Keratinocyte (primary cell): ENCODE measurements at regions not wholly inside any gene's neighbourhood (a gene's known extent, or its start where the extent isn't known, plus 50 kb on each side); places are given as distances from the start of the nearest gene placed in this dataset.

ENCODE experiments used
- DNase-seq: peaks from one replicate; pipeline ENCODE4 v3.0.0-alpha.2; 2011; ENCODE audit warnings: low read depth, missing footprints, low spot score
- FAIRE-seq: peaks from 2 replicates; lab custom pipeline; 2011; peaks lifted over from hg19 to GRCh38; lab: Jason Lieb, UNC
- H2AFZ ChIP-seq: 2 replicates; pipeline ENCODE4 v1.6.0; 2012; ENCODE audit warnings: low read length, control low read depth, inconsistent platforms; ENCODE audit not compliant: control insufficient read depth
- H3K27ac ChIP-seq: 2 replicates; pipeline ENCODE4 v1.5.1; 2011; ENCODE audit warnings: low read length; ENCODE audit not compliant: control insufficient read depth, insufficient read depth
- H3K27me3 ChIP-seq: 3 replicates; pipeline ENCODE4 v1.6.0; 2011; ENCODE audit warnings: low read length; ENCODE audit not compliant: control insufficient read depth, insufficient read depth; ENCODE audit errors: extremely low read depth
- H3K36me3 ChIP-seq, 2 experiments: 2 replicates in 1 of 2; 3 replicates in 1 of 2; pipeline ENCODE4 v1.5.1; 2011; ENCODE audit warnings: low read length in 2 of 2, mild to moderate bottlenecking in 1 of 2; ENCODE audit not compliant: control insufficient read depth in 2 of 2, insufficient read depth in 2 of 2; ENCODE audit errors: extremely low read depth in 1 of 2
- H3K4me1 ChIP-seq: 3 replicates; pipeline ENCODE4 v1.5.1; 2011; ENCODE audit warnings: low read length; ENCODE audit not compliant: control insufficient read depth, insufficient read depth; ENCODE audit errors: extremely low read depth
- H3K4me2 ChIP-seq: 3 replicates; pipeline ENCODE4 v1.6.0; 2011; ENCODE audit warnings: low read depth, low read length; ENCODE audit not compliant: control insufficient read depth, insufficient read depth; ENCODE audit errors: extremely low read depth
- H3K4me3 ChIP-seq, 3 experiments: fragments of 200-600 bp in 1 of 3; sonication (generic) in 1 of 3; 2 replicates in 2 of 3; 3 replicates in 1 of 3; pipeline ENCODE4 v1.5.1; 2011 to 2016; ENCODE audit warnings: low read length in 3 of 3, mild to moderate bottlenecking in 3 of 3, control low read depth in 2 of 3, inconsistent platforms in 1 of 3, low read depth in 1 of 3, mixed read lengths in 1 of 3, mixed run types in 1 of 3, moderate library complexity in 1 of 3; ENCODE audit not compliant: control insufficient read depth in 2 of 3, insufficient read depth in 2 of 3; ENCODE audit errors: extremely low read depth in 1 of 3
- H3K79me2 ChIP-seq: 2 replicates; pipeline ENCODE4 v1.6.0; 2012; ENCODE audit warnings: low read length; ENCODE audit not compliant: control insufficient read depth, insufficient read depth
- H3K9ac ChIP-seq: 3 replicates; pipeline ENCODE4 v1.6.0; 2011; ENCODE audit warnings: low read length; ENCODE audit not compliant: control insufficient read depth, insufficient read depth; ENCODE audit errors: extremely low read depth
- H3K9me1 ChIP-seq: 3 replicates; pipeline ENCODE4 v1.6.0; 2011; ENCODE audit warnings: low read length; ENCODE audit not compliant: control insufficient read depth, insufficient read depth; ENCODE audit errors: extremely low read depth
- H3K9me3 ChIP-seq: 2 replicates; pipeline ENCODE4 v1.5.1; 2012; ENCODE audit warnings: low read depth, low read length; ENCODE audit not compliant: control insufficient read depth
- H4K20me1 ChIP-seq: 3 replicates; pipeline ENCODE4 v1.6.0; 2011; ENCODE audit warnings: low read length; ENCODE audit not compliant: control insufficient read depth, insufficient read depth; ENCODE audit errors: extremely low read depth
- CTCF ChIP-seq, 3 experiments: IDR thresholded peaks in 1 of 3; conservative IDR thresholded peaks in 1 of 3; optimal IDR thresholded peaks in 1 of 3; 2 replicates in 2 of 3; 3 replicates in 1 of 3; pipeline versions ENCODE3 to v1.5.1; 2011; ENCODE audit warnings: low read length in 3 of 3, mild to moderate bottlenecking in 3 of 3, moderate library complexity in 2 of 3, control low read depth in 1 of 3, inconsistent platforms in 1 of 3; ENCODE audit not compliant: insufficient read depth in 2 of 3; ENCODE audit errors: extremely low read depth in 1 of 3
- EZH2 ChIP-seq: IDR thresholded peaks from one replicate; pipeline ENCODE4 v1.6.1; 2012; ENCODE audit warnings: inconsistent platforms, mild to moderate bottlenecking, low read length, moderate library complexity
- dilution Hi-C: fragments of 300-500 bp; cut with MboI; formaldehyde crosslinking; loops from one replicate; pipeline ENCODE4 v1.7.0; 2020; ENCODE audit warnings: low sequenced_read_pairs; ENCODE audit not compliant: extremely low pct_ligation_motif_present

- TF ChIP-seq EZH2 = no peak
- no peak for TF ChIP-seq CTCF (optimal IDR thresholded peaks at IDR 0.05 in 1 of 3, IDR thresholded peaks at IDR 0.05 in 1 of 3, conservative IDR thresholded peaks at IDR 0.05 in 1 of 3; ENCODE audit: extremely low read depth in 1 of 3, insufficient read depth in 2 of 3, low read length in 3 of 3)
- Histone ChIP-seq H3K9me1 (no peaks in the 10 kb centered on the region), H3K36me3 (no peaks in the 10 kb centered on the region), H2AFZ (no peak overlapping the region), H3K4me2 (no peak overlapping the region), H3K4me3 (no peak overlapping the region), H3K9me3 (no peaks in the 10 kb centered on the region), H3K27ac (no peak overlapping the region), H3K9ac (no peak overlapping the region), H3K4me1 (no peaks in the 10 kb centered on the region), H3K27me3 (no peaks in the 10 kb centered on the region), H3K79me2 (no peaks in the 10 kb centered on the region), H4K20me1 (no peaks in the 10 kb centered on the region)
- DNase-seq (no peak), FAIRE-seq (no peak)
- dilution Hi-C loops = no loop called here
Observed at GRCh38 chr4:3680656-3681055, 85.5 kb upstream of the ADRA2C start.

GRCh38 chr4:3679851-3680311 is 86.3 kb upstream of the ADRA2C start:
- Histone ChIP-seq H4K20me1 (no peaks in the 10 kb centered on the region), H3K27me3 (no peaks in the 10 kb centered on the region), H3K9me1 (no peaks in the 10 kb centered on the region), H3K4me3 (no peak overlapping the region), H3K79me2 (no peaks in the 10 kb centered on the region), H3K36me3 (no peaks in the 10 kb centered on the region), H3K27ac (no peak overlapping the region), H3K9me3 (no peaks in the 10 kb centered on the region), H3K9ac (no peak overlapping the region), H2AFZ (no peak overlapping the region), H3K4me2 (no peak overlapping the region), H3K4me1 (no peaks in the 10 kb centered on the region)
- TF ChIP-seq CTCF (optimal IDR thresholded peaks at IDR 0.05 in 1 of 3, IDR thresholded peaks at IDR 0.05 in 1 of 3, conservative IDR thresholded peaks at IDR 0.05 in 1 of 3; ENCODE audit: extremely low read depth in 1 of 3, insufficient read depth in 2 of 3, low read length in 3 of 3) (no peak), EZH2 (no peak)
- DNase-seq = no peak
- no peak for FAIRE-seq
- dilution Hi-C loops = no loop called here
